Stomach (tissue), 8 donors: ENCODE measurements at regions not wholly inside any gene's neighbourhood (a gene's known extent, or its start where the extent isn't known, plus 50 kb on each side); places are given as distances from the start of the nearest gene placed in this dataset.

Experiments
- DNase-seq, 2 donors: peaks; one replicate each; pipeline versions ENCODE4 v3.0.0 to v3.0.0-alpha.2; 2013 to 2019
- H3K27ac ChIP-seq, 5 donors: fragments of 200-600 bp in 4 of 5; sonication (generic) in 4 of 5; one replicate each; pipeline ENCODE4 v1.5.1; 2013 to 2019; ENCODE audit warnings: mild to moderate bottlenecking in 1 of 5, moderate library complexity in 1 of 5
- H3K27me3 ChIP-seq, 3 donors: fragments of 200-600 bp; sonication (generic); one replicate each; pipeline ENCODE4 v1.5.1; 2017 to 2019; ENCODE audit warnings: mixed run types in 1 of 3
- H3K36me3 ChIP-seq, 4 donors: fragments of 200-600 bp; sonication (generic); 1 replicate in 3 of 4; 2 replicates in 1 of 4; pipeline ENCODE4 v1.5.1; 2016 to 2019
- H3K4me1 ChIP-seq, 4 donors: fragments of 200-600 bp; sonication (generic); one replicate each; pipeline ENCODE4 v1.5.1; 2016 to 2019
- H3K4me3 ChIP-seq, 4 donors: fragments of 200-600 bp; sonication (generic) in 3 of 4; one replicate each; pipeline ENCODE4 v1.5.1; 2016 to 2019; ENCODE audit warnings: mild to moderate bottlenecking in 1 of 4
- H3K9me3 ChIP-seq, 4 donors: fragments of 200-600 bp; sonication (generic); one replicate each; pipeline ENCODE4 v1.5.1; 2016 to 2019
- EP300 ChIP-seq: sonication (generic); formaldehyde crosslinking; IDR thresholded peaks from one replicate; pipeline ENCODE4 v1.6.1; 2017; ENCODE audit warnings: antibody characterized with exemption
- POLR2A ChIP-seq, 4 donors: fragments of 450-650 bp; IDR thresholded peaks; one replicate each; pipeline ENCODE4 v1.6.1; 2016; ENCODE audit warnings: antibody characterized with exemption in 4 of 4, control low read depth in 2 of 4, mild to moderate bottlenecking in 1 of 4, moderate library complexity in 1 of 4
- POLR2AphosphoS5 ChIP-seq, 3 donors: sonication (generic); formaldehyde crosslinking; IDR thresholded peaks; one replicate each; pipeline ENCODE4 v1.6.1; 2016; ENCODE audit warnings: antibody characterized with exemption in 3 of 3
- WGBS, 5 donors: extraction: QIAGEN DNeasy Blood & Tissue Kit in 3 of 5; methylation state at CpG; one replicate each; pipeline versions ENCODE4 v1.1.5 to v1.1.7; 2013 to 2018; 5-methylcytosine and 5-hydroxymethylcytosine counted together
- intact Hi-C: fragments of 100-400 bp; cut with DNase I; formaldehyde crosslinking; loops from one replicate; pipeline ENCODE4 v1.15.1; 2023; ENCODE audit warnings: low total_unique reads
- TF ChIP-seq, protein P1 (sequence below), 7 experiments: fragments of 450-650 bp in 4 of 7; fragments of 200-600 bp in 3 of 7; sonication (generic) in 3 of 7; IDR thresholded peaks; one replicate each; pipeline ENCODE4 v1.5.1; 2016 to 2019; ENCODE audit warnings: antibody characterized with exemption in 7 of 7, control low read depth in 2 of 7, mild to moderate bottlenecking in 1 of 7
- donor health status: healthy with polysubstance abuse.
- donor health status: Bipolar disorder and iron deficiency.
- donor health status: healthy.

DNA sequence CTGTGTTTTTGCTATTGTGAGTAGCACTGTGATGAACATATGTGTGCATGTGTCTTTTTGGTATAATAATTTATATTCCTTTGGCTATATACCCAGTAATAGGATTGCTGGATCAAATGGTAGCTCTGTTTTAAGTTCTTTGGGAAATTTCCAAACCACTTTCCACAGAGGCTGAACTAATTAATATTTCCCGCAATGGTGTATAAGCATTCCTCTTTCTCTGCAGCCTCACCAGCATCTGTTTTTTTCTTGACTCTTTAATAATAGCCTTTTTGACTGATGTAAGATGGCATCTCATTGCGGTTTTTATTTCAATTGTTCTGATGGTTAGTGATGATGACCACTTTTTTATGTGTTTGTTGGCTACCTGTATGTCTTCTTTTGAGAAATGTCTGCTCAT is 247.7 kb upstream of the NDST3 start:
- no peaks in the 10 kb centered on the region for H3K9me3 ChIP-seq
- H3K4me3 ChIP-seq: no peak overlapping the region
- WGBS, 5 donors: 95 to 100% (median 98%) methylated on average over 2 of the region's 2 CpGs
- H3K27ac ChIP-seq: no peak overlapping the region
- no peaks in the 10 kb centered on the region for H3K36me3 ChIP-seq
- no peaks in the 10 kb centered on the region for H3K27me3 ChIP-seq
- no peak for DNase-seq
- intact Hi-C loops: no loop called here
- TF ChIP-seq, protein P1, sequence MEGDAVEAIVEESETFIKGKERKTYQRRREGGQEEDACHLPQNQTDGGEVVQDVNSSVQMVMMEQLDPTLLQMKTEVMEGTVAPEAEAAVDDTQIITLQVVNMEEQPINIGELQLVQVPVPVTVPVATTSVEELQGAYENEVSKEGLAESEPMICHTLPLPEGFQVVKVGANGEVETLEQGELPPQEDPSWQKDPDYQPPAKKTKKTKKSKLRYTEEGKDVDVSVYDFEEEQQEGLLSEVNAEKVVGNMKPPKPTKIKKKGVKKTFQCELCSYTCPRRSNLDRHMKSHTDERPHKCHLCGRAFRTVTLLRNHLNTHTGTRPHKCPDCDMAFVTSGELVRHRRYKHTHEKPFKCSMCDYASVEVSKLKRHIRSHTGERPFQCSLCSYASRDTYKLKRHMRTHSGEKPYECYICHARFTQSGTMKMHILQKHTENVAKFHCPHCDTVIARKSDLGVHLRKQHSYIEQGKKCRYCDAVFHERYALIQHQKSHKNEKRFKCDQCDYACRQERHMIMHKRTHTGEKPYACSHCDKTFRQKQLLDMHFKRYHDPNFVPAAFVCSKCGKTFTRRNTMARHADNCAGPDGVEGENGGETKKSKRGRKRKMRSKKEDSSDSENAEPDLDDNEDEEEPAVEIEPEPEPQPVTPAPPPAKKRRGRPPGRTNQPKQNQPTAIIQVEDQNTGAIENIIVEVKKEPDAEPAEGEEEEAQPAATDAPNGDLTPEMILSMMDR (IDR thresholded peaks at IDR 0.05): no peak
- TF ChIP-seq POLR2A (IDR thresholded peaks at IDR 0.05) (no peak), POLR2AphosphoS5 (IDR thresholded peaks at IDR 0.05) (no peak), EP300 (no peak)
- no peaks in the 10 kb centered on the region for H3K4me1 ChIP-seq

DNA sequence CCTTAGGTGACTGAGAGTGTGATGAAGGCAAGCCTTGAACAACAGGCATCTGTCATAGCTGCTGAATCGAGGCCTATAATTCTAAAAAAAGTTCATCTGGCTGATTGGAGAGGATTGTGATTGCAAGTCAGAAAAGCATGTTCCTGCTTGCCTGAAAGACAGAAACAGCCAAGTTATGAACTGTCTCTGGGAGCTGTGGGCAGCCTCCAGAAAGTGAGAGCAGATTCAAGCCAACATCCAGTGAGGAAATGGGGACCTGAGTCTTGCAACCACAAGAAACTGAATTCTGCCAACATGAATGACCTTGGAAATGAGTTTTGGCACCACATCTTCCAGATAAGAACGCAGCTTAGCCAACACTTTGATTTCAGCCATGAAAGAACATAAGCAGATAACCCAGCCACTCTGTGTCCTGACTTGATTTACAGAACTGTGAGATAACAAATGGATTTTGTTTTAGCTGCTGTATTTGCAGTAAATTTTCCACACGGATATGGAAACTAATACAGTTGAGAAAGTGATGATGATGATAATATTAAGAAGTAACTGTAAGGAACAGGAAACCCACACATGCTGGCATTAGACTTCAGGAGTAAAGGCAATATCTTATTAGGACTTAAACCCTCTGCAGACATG is 240.3 kb upstream of the NDST3 start:
- H3K4me1 ChIP-seq: peaks cover 0 to 5% (median 0%) of the 10 kb centered on the region in 4 donors
- 17 to 34% (median 27%) methylated on average over 3 of the region's 3 CpGs for WGBS, 5 donors
- no peaks in the 10 kb centered on the region for H3K36me3 ChIP-seq
- DNase-seq: peak in 1 of 2 donors; percentile 32
- peak in 2 of 3 donors; percentile 83 to 85 for TF ChIP-seq POLR2AphosphoS5 (IDR thresholded peaks at IDR 0.05)
- no peak for TF ChIP-seq EP300
- H3K27me3 ChIP-seq: no peaks in the 10 kb centered on the region
- H3K4me3 ChIP-seq: no peak overlapping the region
- intact Hi-C loops: no loop called here
- H3K9me3 ChIP-seq: no peaks in the 10 kb centered on the region
- peak overlapping the region in 3 of 5 donors; percentile 0 to 57 (median 11) for H3K27ac ChIP-seq

GRCh38 chr4:117796677-117797076 is 237.6 kb upstream of the NDST3 start:
- Histone ChIP-seq H3K9me3 (no peaks in the 10 kb centered on the region), H3K36me3 (no peaks in the 10 kb centered on the region), H3K4me3 (no peak overlapping the region), H3K27me3 (no peaks in the 10 kb centered on the region), H3K4me1 (peaks cover 0 to 12% (median 0%) of the 10 kb centered on the region in 4 donors), H3K27ac (peak overlapping the region in 1 of 5 donors; percentile 6)
- TF ChIP-seq EP300 (no peak), POLR2AphosphoS5 (IDR thresholded peaks at IDR 0.05) (peak in 1 of 3 donors; percentile 44), POLR2A (IDR thresholded peaks at IDR 0.05) (no peak)
- TF ChIP-seq, protein P1 (IDR thresholded peaks at IDR 0.05): no peak
- peak in 1 of 2 donors; percentile 32 for DNase-seq
- intact Hi-C loops: no loop called here
- 51 to 61% (median 60%) methylated on average over 1 of the region's 1 CpG for WGBS, 5 donors

DNA sequence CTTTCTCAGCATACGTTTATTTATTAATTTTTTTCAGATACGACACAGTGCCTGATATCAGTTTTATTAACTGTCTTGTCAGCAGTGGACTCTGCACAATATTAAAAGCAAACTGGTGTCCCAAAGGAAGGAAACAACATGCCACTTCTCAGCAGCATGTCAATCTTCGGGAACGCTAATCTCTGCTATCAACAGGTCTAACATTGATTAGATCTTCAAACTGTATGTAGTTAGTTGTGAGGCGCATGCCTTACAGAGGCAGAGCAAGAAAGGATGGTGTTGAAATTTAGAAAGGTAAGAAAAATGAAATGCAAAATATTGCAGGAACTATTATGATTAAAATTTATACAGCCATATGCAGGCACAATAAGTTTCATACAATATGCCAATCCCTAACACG is 233.7 kb upstream of the NDST3 start:
- H3K9me3 ChIP-seq: no peaks in the 10 kb centered on the region
- DNase-seq: no peak
- no peaks in the 10 kb centered on the region for H3K27me3 ChIP-seq
- intact Hi-C loops: no loop called here
- H3K4me3 ChIP-seq: no peak overlapping the region
- peaks cover 0 to 7% (median 0%) of the 10 kb centered on the region in 4 donors for H3K4me1 ChIP-seq
- H3K27ac ChIP-seq: no peak overlapping the region
- no peaks in the 10 kb centered on the region for H3K36me3 ChIP-seq
- TF ChIP-seq POLR2AphosphoS5 (IDR thresholded peaks at IDR 0.05) (no peak), EP300 (no peak)
- WGBS, 5 donors: 40 to 56% (median 45%) methylated on average over 6 of the region's 6 CpGs

DNA sequence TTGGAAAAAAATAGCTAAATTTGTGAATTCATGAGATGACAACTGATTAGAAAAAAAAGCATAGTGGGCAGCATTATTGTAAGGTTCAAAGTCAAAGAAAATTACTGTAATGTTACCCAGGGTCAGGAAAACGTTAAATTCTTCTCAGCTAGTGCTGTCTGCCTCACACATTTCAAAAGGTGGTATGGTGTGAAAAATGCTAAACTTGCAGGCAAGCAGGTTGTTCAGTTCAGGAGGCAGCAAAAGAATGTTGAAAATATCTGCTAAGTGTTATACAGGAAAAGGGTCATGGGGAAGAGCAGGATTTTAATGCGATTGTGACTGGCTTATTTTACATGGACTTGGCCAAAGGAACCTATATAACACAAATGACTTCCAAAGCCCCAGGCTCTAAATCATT is 232.5 kb upstream of the NDST3 start:
- Histone ChIP-seq H3K4me3 (no peak overlapping the region), H3K4me1 (peaks cover 0 to 7% (median 0%) of the 10 kb centered on the region in 4 donors), H3K27ac (no peak overlapping the region), H3K9me3 (no peaks in the 10 kb centered on the region), H3K27me3 (no peaks in the 10 kb centered on the region), H3K36me3 (no peaks in the 10 kb centered on the region)
- no peak for DNase-seq
- intact Hi-C loops: no loop called here
- WGBS, 5 donors: 67 to 84% (median 75%) methylated on average over 2 of the region's 2 CpGs
- TF ChIP-seq POLR2A (IDR thresholded peaks at IDR 0.05) (no peak), POLR2AphosphoS5 (IDR thresholded peaks at IDR 0.05) (no peak), EP300 (no peak)
- TF ChIP-seq, protein P1 (IDR thresholded peaks at IDR 0.05): no peak
